ENCODE measurements at regions not wholly inside any gene's neighbourhood (a gene's known extent, or its start where the extent isn't known, plus 50 kb on each side); places are given as distances from the start of the nearest gene placed in this dataset.
A peak's percentile ranks its signal among the peaks of the same experiment; 100 is the strongest.
"Not testable (repeated sequence)": the region's sequence is repeated elsewhere in the genome, so short reads cannot be mapped to it uniquely, and the experiment has no call there.

DNA sequence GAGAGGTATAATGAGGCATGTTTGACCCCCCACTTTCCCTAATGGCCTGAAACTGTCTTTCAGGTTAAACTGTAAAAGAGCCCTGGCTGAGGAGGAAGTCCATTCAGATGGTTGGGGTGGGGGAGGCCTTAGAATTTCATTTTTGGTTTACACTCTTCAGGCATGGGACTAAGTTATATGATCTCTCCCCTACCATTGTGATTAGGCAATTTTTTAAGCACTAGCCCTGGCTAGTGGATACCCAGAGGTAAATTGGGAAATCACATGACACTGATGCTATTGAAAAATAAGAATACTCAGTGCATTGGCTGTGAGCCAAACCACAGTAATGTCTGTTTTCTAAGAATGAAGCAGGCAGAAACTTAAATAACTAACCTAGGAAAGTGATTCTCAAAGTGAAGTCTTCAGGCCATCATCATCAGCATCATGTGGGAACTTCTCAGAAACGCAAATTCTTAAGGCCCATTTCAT, 149.7 kb downstream of the RRAGB start:
- no peak for TF ChIP-seq CTCF (IDR thresholded peaks at IDR 0.05; ENCODE audit: low read length, missing control alignments)
- DNase-seq (ENCODE audit: low read depth) = peak; percentile 17

DNA sequence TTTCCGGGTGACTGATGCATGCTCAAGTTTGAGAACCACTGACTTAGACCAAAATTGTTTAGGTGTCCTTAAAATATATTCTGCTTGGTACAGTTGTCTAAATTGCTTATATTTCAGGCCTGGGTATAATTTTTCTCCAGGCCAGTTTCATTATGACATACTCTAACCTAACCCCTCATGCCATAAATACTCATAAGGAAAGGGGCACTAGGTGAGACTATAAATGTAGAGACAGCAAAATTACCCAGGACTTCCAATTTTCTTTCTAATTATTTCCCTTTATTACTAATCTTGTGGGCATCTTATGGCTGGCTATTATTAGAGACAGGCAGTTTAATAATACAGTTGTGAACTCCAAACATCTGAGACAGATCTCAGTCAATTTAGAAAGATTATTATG, 150.2 kb downstream of the RRAGB start:
- H3K4me3 ChIP-seq (replicated peaks; ENCODE audit: low read depth, low read length) = no peak overlapping the region
- DNase-seq (ENCODE audit: low read depth) = no peak
- no peak for TF ChIP-seq CTCF (IDR thresholded peaks at IDR 0.05; ENCODE audit: low read length, missing control alignments)

More for the DNA sequence above, 149.7 kb downstream of the RRAGB start:
- no peak overlapping the region for H3K4me3 ChIP-seq (replicated peaks; ENCODE audit: low read depth, low read length)

DNA sequence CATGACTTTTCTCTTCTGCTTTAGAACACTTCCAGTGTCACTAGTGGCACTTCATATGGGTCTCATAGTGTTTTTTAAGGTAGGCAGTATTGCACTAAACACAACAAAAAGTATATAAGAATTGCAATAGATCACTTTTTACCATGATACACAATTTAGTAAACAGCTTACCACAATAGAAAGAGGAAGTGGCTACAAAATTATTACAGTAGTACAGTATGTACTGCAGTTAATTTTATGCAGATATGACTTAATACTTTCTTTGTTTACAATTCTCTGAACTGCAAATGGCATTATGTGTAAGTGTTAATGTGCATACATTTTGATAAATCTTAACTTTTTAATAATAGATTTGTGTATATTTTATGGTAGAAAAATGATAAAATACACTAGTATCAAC, 157.3 kb downstream of the RRAGB start:
- no peak for DNase-seq (ENCODE audit: low read depth)
- H3K4me3 ChIP-seq (replicated peaks; ENCODE audit: low read depth, low read length) = no peak overlapping the region
- no peak for TF ChIP-seq CTCF (IDR thresholded peaks at IDR 0.05; ENCODE audit: low read length, missing control alignments)

DNA sequence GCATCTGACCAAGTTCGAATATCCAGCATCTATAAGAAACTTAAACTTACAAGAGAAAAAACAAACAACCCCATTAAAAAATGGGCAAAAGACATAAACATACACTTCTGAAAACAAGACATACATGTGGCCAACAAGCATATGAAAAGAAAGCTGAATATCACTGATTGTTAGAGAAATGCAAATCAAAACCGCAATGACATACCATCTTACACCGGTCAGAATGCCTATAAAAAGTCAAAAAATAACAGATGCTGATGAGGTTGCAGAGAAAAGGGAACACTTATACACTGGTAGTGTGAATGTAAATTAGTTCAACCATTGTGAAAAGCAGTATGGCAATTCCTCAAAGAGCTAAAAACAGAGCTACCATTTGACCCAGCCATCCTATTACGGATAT, 166.0 kb downstream of the RRAGB start:
- not testable (repeated sequence) for H3K4me3 ChIP-seq (replicated peaks; ENCODE audit: low read depth, low read length); DNase-seq (ENCODE audit: low read depth)

- DNase-seq (ENCODE audit: low read depth) = peak; percentile 6
- peak; percentile 4 for TF ChIP-seq CTCF (IDR thresholded peaks at IDR 0.05; ENCODE audit: low read length, missing control alignments)
- H3K4me3 ChIP-seq (replicated peaks; ENCODE audit: low read depth, low read length) = peak overlapping the region; percentile 54
These were observed 190.5 kb downstream of the RRAGB start for GRCh38 chrX:55907968-55908607.

- no peak for TF ChIP-seq CTCF (IDR thresholded peaks at IDR 0.05; ENCODE audit: low read length, missing control alignments)
- H3K4me3 ChIP-seq (replicated peaks; ENCODE audit: low read depth, low read length) = peak overlapping the region; percentile 54
- DNase-seq (ENCODE audit: low read depth) = peak; percentile 4
These were observed 191.2 kb downstream of the RRAGB start for GRCh38 chrX:55908661-55909212.

- no peak for TF ChIP-seq CTCF (IDR thresholded peaks at IDR 0.05; ENCODE audit: low read length, missing control alignments)
- no peak overlapping the region for H3K4me3 ChIP-seq (replicated peaks; ENCODE audit: low read depth, low read length)
- no peak for DNase-seq (ENCODE audit: low read depth)
These were observed 202.0 kb downstream of the RRAGB start for GRCh38 chrX:55919367-55920221.
